B cell (primary cell): ENCODE measurements at regions not wholly inside any gene's neighbourhood (a gene's known extent, or its start where the extent isn't known, plus 50 kb on each side); places are given as distances from the start of the nearest gene placed in this dataset.

ENCODE experiments used
- ATAC-seq: fragments of 200-7000 bp; cut with Tn5 transposase; one replicate; pipeline ENCODE4 v1.10.0; 2021; ENCODE audit warnings: low read depth, mild to moderate bottlenecking, moderate number of reproducible peaks, moderate library complexity
- CTCF ChIA-PET: fragments of 350-600 bp; sonication (Branson Sonifier 250); formaldehyde crosslinking; loops from one replicate; lab custom pipeline; 2021; ENCODE audit warnings: antibody characterized with exemption, inconsistent platforms; lab: Charles Lee
- POLR2A ChIA-PET: fragments of 350-600 bp; sonication (Branson Sonifier 250); formaldehyde crosslinking; loops from one replicate; lab custom pipeline; 2021; ENCODE audit warnings: antibody characterized with exemption; lab: Charles Lee
- DNase-seq: peaks from one replicate; pipeline ENCODE4 v3.0.0; 2013
- H2AFZ ChIP-seq: 2 replicates; pipeline ENCODE4 v1.6.1; 2012; ENCODE audit warnings: mild to moderate bottlenecking, low read depth, low read length; ENCODE audit not compliant: insufficient read depth, poor library complexity, severe bottlenecking
- H3K27ac ChIP-seq, 2 donors: 1 replicate in 1 of 2; 2 replicates in 1 of 2; pipeline ENCODE4 v1.5.1; 2012 to 2013; ENCODE audit warnings: low read length in 2 of 2, mild to moderate bottlenecking in 2 of 2, moderate library complexity in 1 of 2
- H3K27me3 ChIP-seq, 4 experiments: fragments of 200-600 bp in 1 of 4; sonication (generic) in 1 of 4; replicated peaks in 1 of 4; 1 replicate in 2 of 4; 2 replicates in 2 of 4; pipeline versions ENCODE4 v1.6.1 to v1.7.0; 2013 to 2016; ENCODE audit warnings: low read length in 3 of 4, mild to moderate bottlenecking in 2 of 4, mixed read lengths in 1 of 4, moderate library complexity in 1 of 4; ENCODE audit not compliant: insufficient read depth in 4 of 4, control insufficient read depth in 3 of 4; ENCODE audit errors: control extremely low read depth in 1 of 4
- H3K36me3 ChIP-seq, 2 experiments: replicated peaks in 1 of 2; 1 replicate in 1 of 2; 2 replicates in 1 of 2; pipeline versions ENCODE4 v1.6.1 to v1.7.1; 2013; ENCODE audit warnings: low read length in 1 of 2; ENCODE audit not compliant: insufficient read depth in 2 of 2, control insufficient read depth in 1 of 2; ENCODE audit errors: control extremely low read depth in 1 of 2, extremely low read depth in 1 of 2
- H3K4me1 ChIP-seq, 2 donors: fragments of 200-600 bp in 1 of 2; sonication (generic) in 1 of 2; 1 replicate in 1 of 2; 2 replicates in 1 of 2; pipeline versions ENCODE4 v1.5.1 to v1.6.1; 2013 to 2017; ENCODE audit warnings: low read length in 2 of 2; ENCODE audit not compliant: control insufficient read depth in 2 of 2, insufficient read depth in 2 of 2
- H3K4me2 ChIP-seq: replicated peaks from 2 replicates; pipeline ENCODE3; 2012; ENCODE audit warnings: mild to moderate bottlenecking, low read depth, low read length; ENCODE audit not compliant: poor library complexity, severe bottlenecking
- H3K4me3 ChIP-seq, 5 experiments: fragments of 200-600 bp in 1 of 5; sonication (generic) in 1 of 5; 1 replicate in 3 of 5; 2 replicates in 2 of 5; pipeline versions ENCODE4 v1.5.1 to v1.7.0; 2011 to 2016; ENCODE audit warnings: low read length in 4 of 5, mild to moderate bottlenecking in 4 of 5, low read depth in 2 of 5, control low read depth in 1 of 5, moderate library complexity in 1 of 5; ENCODE audit not compliant: insufficient read depth in 1 of 5; ENCODE audit errors: control extremely low read depth in 1 of 5, extremely low read depth in 1 of 5
- H3K79me2 ChIP-seq: fragments of 200-600 bp; sonication (generic); one replicate; pipeline ENCODE4 v1.6.0; 2016; ENCODE audit warnings: low read length; ENCODE audit not compliant: control insufficient read depth, insufficient read depth
- H3K9ac ChIP-seq: fragments of 200-600 bp; sonication (generic); 2 replicates; pipeline ENCODE4 v1.6.1; 2017; ENCODE audit warnings: mild to moderate bottlenecking, low read length, moderate library complexity
- H3K9me3 ChIP-seq, 3 donors: one replicate each; pipeline versions ENCODE4 v1.6.1 to v1.7.1; 2013; ENCODE audit warnings: low read length in 2 of 3; ENCODE audit not compliant: control insufficient read depth in 2 of 3, insufficient read depth in 1 of 3; ENCODE audit errors: control extremely low read depth in 1 of 3
- H4K20me1 ChIP-seq: 2 replicates; pipeline ENCODE4 v1.6.0; 2012; ENCODE audit warnings: mild to moderate bottlenecking, low read length; ENCODE audit not compliant: insufficient read depth, control insufficient read depth, poor library complexity, severe bottlenecking
- H3K27ac Mint-ChIP-seq: one replicate; pipeline ENCODE4 v1.8.0; 2021; ENCODE audit warnings: mixed read lengths
- H3K27me3 Mint-ChIP-seq: one replicate; pipeline ENCODE4 v1.8.0; 2021; ENCODE audit warnings: mixed read lengths
- H3K4me1 Mint-ChIP-seq: one replicate; pipeline ENCODE4 v1.8.0; 2021; ENCODE audit warnings: mixed read lengths
- H3K4me3 Mint-ChIP-seq: one replicate; pipeline ENCODE4 v1.8.0; 2021; ENCODE audit warnings: mixed read lengths
- H3K9me3 Mint-ChIP-seq: one replicate; pipeline ENCODE4 v1.8.0; 2022; ENCODE audit warnings: mixed read lengths; ENCODE audit not compliant: insufficient read depth
- CTCF ChIP-seq: fragments of 200-600 bp; IDR thresholded peaks from one replicate; pipeline ENCODE4 v1.8.0; 2022; ENCODE audit warnings: antibody characterized with exemption, mild to moderate bottlenecking
- EZH2 ChIP-seq: IDR thresholded peaks from 2 replicates; pipeline ENCODE4 v1.6.1; 2012; ENCODE audit warnings: borderline replicate concordance, low read depth, mild to moderate bottlenecking, moderate library complexity, low read length; ENCODE audit not compliant: insufficient read depth, poor library complexity, severe bottlenecking
- WGBS: methylation state at CpG from one replicate; pipeline ENCODE4 v1.1.5; 2013; ENCODE audit warnings: missing lambda C conversion rate; ENCODE audit not compliant: insufficient coverage; 5-methylcytosine and 5-hydroxymethylcytosine counted together
- intact Hi-C: fragments of 100-400 bp; cut with micrococcal nuclease; formaldehyde crosslinking; loops from one replicate; pipeline ENCODE4 v1.10.0; 2022

GRCh38 chr12:124617615-124618014 is 50.2 kb upstream of the NCOR2 start:
- WGBS = 94% methylated on average over 19 of the region's 19 CpGs
- Histone ChIP-seq H3K36me3 (no peaks in the 10 kb centered on the region), H3K4me2 (no peak overlapping the region), H3K27ac (no peak overlapping the region), H3K79me2 (no peaks in the 10 kb centered on the region), H3K27me3 (peaks cover 0 to 3% (median 0%) of the 10 kb centered on the region in 4 experiments), H3K9ac (no peak overlapping the region), H2AFZ (no peak overlapping the region), H3K4me3 (no peak overlapping the region), H4K20me1 (no peaks in the 10 kb centered on the region), H3K4me1 (peaks cover 0 to 4% of the 10 kb centered on the region in 2 donors), H3K9me3 (peaks cover 0 to 21% (median 9%) of the 10 kb centered on the region in 3 donors)
- TF ChIP-seq EZH2 (no peak), CTCF (no peak)
- Mint-ChIP-seq H3K27me3 (peaks cover 2% of the 10 kb centered on the region), H3K4me1 (peaks cover 3% of the 10 kb centered on the region), H3K9me3 (no peaks in the 10 kb centered on the region), H3K4me3 (no peak overlapping the region), H3K27ac (no peak overlapping the region)
- POLR2A ChIA-PET = no interaction called here
- DNase-seq = no peak
- intact Hi-C loops = no loop called here
- ATAC-seq = no peak
- CTCF ChIA-PET = no interaction called here
